Transverse colon (tissue), 4 donors: ENCODE measurements at regions not wholly inside any gene's neighbourhood (a gene's known extent, or its start where the extent isn't known, plus 50 kb on each side); places are given as distances from the start of the nearest gene placed in this dataset.

ENCODE experiments used
- CTCF ChIP-seq, 5 experiments: fragments of 200-600 bp in 3 of 5; fragments of 450-650 bp in 2 of 5; sonication (generic) in 3 of 5; IDR thresholded peaks; 1 replicate in 2 of 5; 2 replicates in 3 of 5; pipeline ENCODE4 v1.5.1; 2016 to 2017; ENCODE audit warnings: antibody characterized with exemption in 5 of 5, inconsistent platforms in 3 of 5, mild to moderate bottlenecking in 2 of 5, moderate library complexity in 1 of 5
- POLR2AphosphoS5 ChIP-seq, 3 donors: sonication (generic); formaldehyde crosslinking; IDR thresholded peaks; one replicate each; pipeline ENCODE4 v1.6.1; 2016; ENCODE audit warnings: antibody characterized with exemption in 3 of 3

GRCh38 chr2:147456779-147457178 is 388.1 kb upstream of the ACVR2A start:
- TF ChIP-seq CTCF (IDR thresholded peaks at IDR 0.05) (no peak), POLR2AphosphoS5 (IDR thresholded peaks at IDR 0.05) (no peak)
